OCI-LY3 (cell line): ENCODE measurements at regions not wholly inside any gene's neighbourhood (a gene's known extent, or its start where the extent isn't known, plus 50 kb on each side); places are given as distances from the start of the nearest gene placed in this dataset.

Experiments
- H2AFZ ChIP-seq: fragments of 200-600, 300-600 bp; shearing (Covaris generic); 2 replicates; pipeline ENCODE4 v1.6.0; 2014; ENCODE audit warnings: antibody characterized with exemption, low read depth, low read length
- H3K27ac ChIP-seq: fragments of 200-600, 300-600 bp; sonication (generic); 2 replicates; pipeline ENCODE4 v1.5.1; 2014; ENCODE audit warnings: mild to moderate bottlenecking, low read length, moderate library complexity, mixed read lengths
- H3K27me3 ChIP-seq: fragments of 200-600, 300-600 bp; sonication (generic); 2 replicates; pipeline ENCODE4 v1.6.1; 2014; ENCODE audit warnings: low read depth, low read length, mixed read lengths
- H3K36me3 ChIP-seq: fragments of 200-600, 300-600 bp; sonication (generic); replicated peaks from 2 replicates; pipeline ENCODE3; 2014; ENCODE audit warnings: low read depth, low read length, mixed read lengths
- H3K4me1 ChIP-seq: fragments of 300-600, 200-600 bp; sonication (generic); 2 replicates; pipeline ENCODE4 v1.6.1; 2014; ENCODE audit warnings: low read length, mixed read lengths
- H3K4me2 ChIP-seq: fragments of 200-600, 300-600 bp; sonication (generic); 2 replicates; pipeline ENCODE4 v1.6.1; 2014; ENCODE audit warnings: low read length, mixed read lengths
- H3K4me3 ChIP-seq: fragments of 300-600, 200-600 bp; sonication (generic); 2 replicates; pipeline ENCODE4 v1.5.1; 2014; ENCODE audit warnings: antibody characterized with exemption, mild to moderate bottlenecking, low read length, moderate library complexity
- H3K79me2 ChIP-seq: fragments of 300-600, 200-600 bp; shearing (Covaris generic); 2 replicates; pipeline ENCODE4 v1.6.1; 2014; ENCODE audit warnings: mild to moderate bottlenecking, low read length, mixed read lengths
- H3K9ac ChIP-seq: fragments of 300-600, 200-600 bp; shearing (Covaris generic); 2 replicates; pipeline ENCODE4 v1.6.0; 2014; ENCODE audit warnings: mild to moderate bottlenecking, low read length, moderate library complexity
- H3K9me3 ChIP-seq: fragments of 200-600, 300-600 bp; shearing (Covaris generic); 2 replicates; pipeline ENCODE4 v1.6.1; 2014; ENCODE audit warnings: low read length, mixed read lengths; ENCODE audit not compliant: insufficient read depth
- H4K20me1 ChIP-seq: fragments of 200-600, 300-600 bp; sonication (generic); 2 replicates; pipeline ENCODE4 v1.6.1; 2016; ENCODE audit warnings: low read length, mixed read lengths; ENCODE audit not compliant: insufficient read depth
- CTCF ChIP-seq: fragments of 200-600, 300-600 bp; sonication (generic); IDR thresholded peaks from 2 replicates; pipeline ENCODE4 v1.5.1; 2014; ENCODE audit warnings: antibody characterized with exemption, low read length, low read depth
- EZH2phosphoT487 ChIP-seq: fragments of 200-600 bp; shearing (Covaris generic); IDR thresholded peaks from 2 replicates; pipeline ENCODE4 v1.6.1; 2018; ENCODE audit warnings: antibody characterized with exemption, mixed run types, low read depth

GRCh38 chr20:55714082-55714481 is 291.2 kb downstream of the CBLN4 start:
- TF ChIP-seq CTCF (no peak), EZH2phosphoT487 (no peak)
- no peak overlapping the region for H3K4me3 ChIP-seq
- no peaks in the 10 kb centered on the region for H3K79me2 ChIP-seq
- no peaks in the 10 kb centered on the region for H3K27me3 ChIP-seq
- H3K27ac ChIP-seq = no peak overlapping the region
- no peaks in the 10 kb centered on the region for H4K20me1 ChIP-seq
- no peak overlapping the region for H3K9ac ChIP-seq
- no peak overlapping the region for H3K4me2 ChIP-seq
- no peaks in the 10 kb centered on the region for H3K4me1 ChIP-seq
- H2AFZ ChIP-seq = no peak overlapping the region
- no peaks in the 10 kb centered on the region for H3K9me3 ChIP-seq
- H3K36me3 ChIP-seq = no peaks in the 10 kb centered on the region

GRCh38 chr20:55704458-55704857 is 300.9 kb downstream of the CBLN4 start:
- Histone ChIP-seq H3K4me2 (no peak overlapping the region), H4K20me1 (no peaks in the 10 kb centered on the region), H3K27me3 (no peaks in the 10 kb centered on the region), H3K9me3 (no peaks in the 10 kb centered on the region), H3K27ac (no peak overlapping the region), H3K79me2 (no peaks in the 10 kb centered on the region), H3K9ac (no peak overlapping the region), H3K4me1 (peaks cover 5% of the 10 kb centered on the region), H3K36me3 (no peaks in the 10 kb centered on the region), H3K4me3 (no peak overlapping the region), H2AFZ (no peak overlapping the region)
- TF ChIP-seq EZH2phosphoT487 (no peak), CTCF (no peak)

- H3K4me1 ChIP-seq = peaks cover 5% of the 10 kb centered on the region
- no peaks in the 10 kb centered on the region for H3K79me2 ChIP-seq
- H2AFZ ChIP-seq = peak overlapping the region; percentile 33; the same call in 1 of the 2 replicates
- no peaks in the 10 kb centered on the region for H3K27me3 ChIP-seq
- no peak overlapping the region for H3K27ac ChIP-seq
- H4K20me1 ChIP-seq = no peaks in the 10 kb centered on the region
- no peak overlapping the region for H3K4me2 ChIP-seq
- no peak overlapping the region for H3K4me3 ChIP-seq
- TF ChIP-seq CTCF (no peak), EZH2phosphoT487 (no peak)
- H3K36me3 ChIP-seq = no peaks in the 10 kb centered on the region
- H3K9me3 ChIP-seq = no peaks in the 10 kb centered on the region
- H3K9ac ChIP-seq = no peak overlapping the region
Measured at GRCh38 chr20:55701467-55701866, 303.9 kb downstream of the CBLN4 start.

GRCh38 chr20:55696520-55696919 is 308.8 kb downstream of the CBLN4 start:
- H3K9me3 ChIP-seq = no peaks in the 10 kb centered on the region

GRCh38 chr20:55693641-55694040 is 311.7 kb downstream of the CBLN4 start:
- Histone ChIP-seq H3K36me3 (no peaks in the 10 kb centered on the region), H3K27me3 (no peaks in the 10 kb centered on the region), H3K79me2 (no peaks in the 10 kb centered on the region), H2AFZ (no peak overlapping the region), H4K20me1 (no peaks in the 10 kb centered on the region), H3K9ac (no peak overlapping the region), H3K27ac (no peak overlapping the region), H3K4me3 (no peak overlapping the region), H3K4me1 (no peaks in the 10 kb centered on the region), H3K9me3 (no peaks in the 10 kb centered on the region), H3K4me2 (no peak overlapping the region)
- no peak for TF ChIP-seq CTCF
- no peak for TF ChIP-seq EZH2phosphoT487

More at GRCh38 chr20:55696520-55696919, 308.8 kb downstream of the CBLN4 start:
- no peak overlapping the region for H2AFZ ChIP-seq
- H3K4me2 ChIP-seq = no peak overlapping the region
- H3K27me3 ChIP-seq = no peaks in the 10 kb centered on the region
- no peak overlapping the region for H3K9ac ChIP-seq
- H3K27ac ChIP-seq = no peak overlapping the region
- no peaks in the 10 kb centered on the region for H4K20me1 ChIP-seq
- no peak for TF ChIP-seq EZH2phosphoT487
- H3K4me3 ChIP-seq = no peak overlapping the region
- no peaks in the 10 kb centered on the region for H3K79me2 ChIP-seq
- H3K4me1 ChIP-seq = peaks cover 3% of the 10 kb centered on the region
- no peaks in the 10 kb centered on the region for H3K36me3 ChIP-seq
